Type B pancreatic cell (in vitro differentiated cells): ENCODE measurements at regions not wholly inside any gene's neighbourhood (a gene's known extent, or its start where the extent isn't known, plus 50 kb on each side); places are given as distances from the start of the nearest gene placed in this dataset.

ENCODE experiments used
- DNase-seq: peaks from one replicate; pipeline ENCODE4 v3.0.0; 2021; ENCODE audit warnings: mixed read lengths; ENCODE audit not compliant: unreplicated experiment; ENCODE audit errors: extremely low spot score
- H3K27ac Mint-ChIP-seq: 2 replicates; pipeline ENCODE4 v1.8.0; 2021; ENCODE audit warnings: mild to moderate bottlenecking, mixed read lengths
- H3K27me3 Mint-ChIP-seq: 2 replicates; pipeline ENCODE4 v1.8.0; 2021; ENCODE audit warnings: mixed read lengths
- H3K36me3 Mint-ChIP-seq: 2 replicates; pipeline ENCODE4 v1.8.0; 2021; ENCODE audit warnings: mixed read lengths
- H3K4me1 Mint-ChIP-seq: one replicate; pipeline ENCODE4 v1.8.0; 2021; ENCODE audit warnings: mixed read lengths; ENCODE audit not compliant: unreplicated experiment
- H3K4me3 Mint-ChIP-seq: 2 replicates; pipeline ENCODE4 v1.8.0; 2021; ENCODE audit warnings: mild to moderate bottlenecking, mixed read lengths
- H3K9me3 Mint-ChIP-seq: 2 replicates; pipeline ENCODE4 v1.8.0; 2021; ENCODE audit warnings: mixed read lengths
- TF ChIP-seq, protein P1 (sequence below): fragments of 200-600 bp; sonication (generic); conservative IDR thresholded peaks from 2 replicates; pipeline ENCODE4 v1.5.0; 2021; ENCODE audit warnings: antibody characterized with exemption, mild to moderate bottlenecking

- no peaks in the 10 kb centered on the region for H3K36me3 Mint-ChIP-seq
- TF ChIP-seq, protein P1, sequence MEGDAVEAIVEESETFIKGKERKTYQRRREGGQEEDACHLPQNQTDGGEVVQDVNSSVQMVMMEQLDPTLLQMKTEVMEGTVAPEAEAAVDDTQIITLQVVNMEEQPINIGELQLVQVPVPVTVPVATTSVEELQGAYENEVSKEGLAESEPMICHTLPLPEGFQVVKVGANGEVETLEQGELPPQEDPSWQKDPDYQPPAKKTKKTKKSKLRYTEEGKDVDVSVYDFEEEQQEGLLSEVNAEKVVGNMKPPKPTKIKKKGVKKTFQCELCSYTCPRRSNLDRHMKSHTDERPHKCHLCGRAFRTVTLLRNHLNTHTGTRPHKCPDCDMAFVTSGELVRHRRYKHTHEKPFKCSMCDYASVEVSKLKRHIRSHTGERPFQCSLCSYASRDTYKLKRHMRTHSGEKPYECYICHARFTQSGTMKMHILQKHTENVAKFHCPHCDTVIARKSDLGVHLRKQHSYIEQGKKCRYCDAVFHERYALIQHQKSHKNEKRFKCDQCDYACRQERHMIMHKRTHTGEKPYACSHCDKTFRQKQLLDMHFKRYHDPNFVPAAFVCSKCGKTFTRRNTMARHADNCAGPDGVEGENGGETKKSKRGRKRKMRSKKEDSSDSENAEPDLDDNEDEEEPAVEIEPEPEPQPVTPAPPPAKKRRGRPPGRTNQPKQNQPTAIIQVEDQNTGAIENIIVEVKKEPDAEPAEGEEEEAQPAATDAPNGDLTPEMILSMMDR = no peak
- peaks cover 4% of the 10 kb centered on the region for H3K4me1 Mint-ChIP-seq
- H3K4me3 Mint-ChIP-seq = no peak overlapping the region
- H3K27me3 Mint-ChIP-seq = no peaks in the 10 kb centered on the region
- no peak for DNase-seq
- no peak overlapping the region for H3K27ac Mint-ChIP-seq
- H3K9me3 Mint-ChIP-seq = peaks cover 6% of the 10 kb centered on the region
These were observed 307.6 kb upstream of the FLRT2 start for GRCh38 chr14:85222341-85222740.

DNA sequence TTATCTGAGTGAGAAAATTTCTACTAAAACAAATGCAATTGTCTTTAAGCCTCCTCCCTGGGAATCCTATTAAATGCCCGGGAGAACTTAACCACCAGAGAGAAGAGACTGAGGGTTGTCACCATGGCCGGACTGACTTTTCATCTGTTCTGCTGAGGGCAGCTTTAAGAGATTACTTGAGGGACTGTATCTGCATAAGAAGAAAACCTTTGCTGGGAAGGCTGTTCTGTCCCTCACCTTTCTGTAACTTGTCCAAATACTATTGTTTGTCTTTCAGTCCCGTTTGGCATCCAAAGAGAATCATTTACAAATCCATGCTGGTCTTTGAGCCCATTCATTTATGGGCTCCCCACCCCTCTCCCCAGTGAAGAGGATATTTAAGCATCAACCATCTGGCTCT lies 306.3 kb upstream of the FLRT2 start:
- no peak for DNase-seq
- Mint-ChIP-seq H3K4me1 (peaks cover 6% of the 10 kb centered on the region), H3K27me3 (no peaks in the 10 kb centered on the region), H3K9me3 (peaks cover 6% of the 10 kb centered on the region), H3K4me3 (no peak overlapping the region), H3K27ac (no peak overlapping the region), H3K36me3 (no peaks in the 10 kb centered on the region)
- TF ChIP-seq, protein P1 = no peak

GRCh38 chr14:85224241-85224640 lies 305.7 kb upstream of the FLRT2 start:
- H3K4me1 Mint-ChIP-seq = peaks cover 6% of the 10 kb centered on the region
- H3K27me3 Mint-ChIP-seq = no peaks in the 10 kb centered on the region
- H3K4me3 Mint-ChIP-seq = no peak overlapping the region
- no peaks in the 10 kb centered on the region for H3K36me3 Mint-ChIP-seq
- peaks cover 6% of the 10 kb centered on the region for H3K9me3 Mint-ChIP-seq
- no peak overlapping the region for H3K27ac Mint-ChIP-seq
- TF ChIP-seq, protein P1 = no peak
- DNase-seq = no peak

DNA sequence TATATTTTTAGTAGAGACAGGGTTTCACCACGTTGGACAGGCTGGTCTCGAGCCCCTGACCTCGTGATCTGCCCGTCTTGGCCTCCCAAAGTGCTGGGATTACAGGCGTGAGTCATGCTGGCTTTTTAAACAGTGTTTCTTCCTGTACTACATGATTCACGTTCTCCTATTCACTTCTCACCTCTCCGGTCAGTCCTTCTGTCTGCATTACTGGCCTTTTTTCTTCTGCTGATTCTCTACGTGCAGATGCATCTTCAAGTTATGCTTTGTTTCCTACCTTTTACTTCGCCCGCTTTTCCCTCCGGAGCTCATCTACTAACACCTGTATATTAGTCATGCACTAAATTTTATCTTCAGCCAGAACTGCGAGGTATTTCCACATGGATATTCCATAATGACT lies 296.2 kb upstream of the FLRT2 start:
- H3K27me3 Mint-ChIP-seq = no peaks in the 10 kb centered on the region
- H3K4me1 Mint-ChIP-seq = no peaks in the 10 kb centered on the region
- no peak for DNase-seq
- H3K36me3 Mint-ChIP-seq = no peaks in the 10 kb centered on the region
- H3K4me3 Mint-ChIP-seq = no peak overlapping the region
- TF ChIP-seq, protein P1 = no peak
- H3K9me3 Mint-ChIP-seq = peaks cover 6% of the 10 kb centered on the region
- H3K27ac Mint-ChIP-seq = no peak overlapping the region

GRCh38 chr14:85234156-85235025 lies 295.6 kb upstream of the FLRT2 start:
- Mint-ChIP-seq H3K4me3 (no peak overlapping the region), H3K27me3 (no peaks in the 10 kb centered on the region), H3K4me1 (no peaks in the 10 kb centered on the region), H3K27ac (peak overlapping the region; percentile 4), H3K36me3 (no peaks in the 10 kb centered on the region), H3K9me3 (peaks cover 6% of the 10 kb centered on the region)
- no peak for DNase-seq
- TF ChIP-seq, protein P1 = no peak
